NCI-H2029 treated with DMSO at 0.1 percent for 48 hours (cell line): ENCODE measurements at regions not wholly inside any gene's neighbourhood (a gene's known extent, or its start where the extent isn't known, plus 50 kb on each side); places are given as distances from the start of the nearest gene placed in this dataset.
"Not testable (repeated sequence)": the region's sequence is repeated elsewhere in the genome, so short reads cannot be mapped to it uniquely, and the experiment has no call there.

Experiments
- DNase-seq: peaks from one replicate; lab custom pipeline; 2025; lab: John Stamatoyannopoulos, UW

- DNase-seq = no peak
Observed at GRCh38 chr2:144937066-144937465, 417.1 kb upstream of the ZEB2 start.

- no peak for DNase-seq
Observed at GRCh38 chr2:144936442-144936841, 416.5 kb upstream of the ZEB2 start.

GRCh38 chr2:144935736-144936135 lies 415.8 kb upstream of the ZEB2 start:
- no peak for DNase-seq

- DNase-seq = no peak
Observed at GRCh38 chr2:144935191-144935590, 415.3 kb upstream of the ZEB2 start.

- no peak for DNase-seq
Observed at GRCh38 chr2:144931960-144932359, 412.0 kb upstream of the ZEB2 start.

- DNase-seq = no peak
Observed at GRCh38 chr2:144931480-144931879, 411.6 kb upstream of the ZEB2 start.

GRCh38 chr2:144927429-144927828 lies 407.5 kb upstream of the ZEB2 start:
- DNase-seq = no peak

- no peak for DNase-seq
Observed at GRCh38 chr2:144925886-144926285, 406.0 kb upstream of the ZEB2 start.

GRCh38 chr2:144924827-144925226 lies 404.9 kb upstream of the ZEB2 start:
- no peak for DNase-seq

GRCh38 chr2:144922519-144922918 lies 402.6 kb upstream of the ZEB2 start:
- no peak for DNase-seq

GRCh38 chr2:144920755-144921530 lies 401.0 kb upstream of the ZEB2 start:
- no peak for DNase-seq

GRCh38 chr2:144914622-144915318 lies 394.9 kb upstream of the ZEB2 start:
- DNase-seq = no peak

- DNase-seq = no peak
Observed at GRCh38 chr2:144914113-144914512, 394.2 kb upstream of the ZEB2 start.

GRCh38 chr2:144912206-144912605 lies 392.3 kb upstream of the ZEB2 start:
- no peak for DNase-seq

GRCh38 chr2:144905956-144906355 lies 386.0 kb upstream of the ZEB2 start:
- DNase-seq = no peak

GRCh38 chr2:144904612-144905011 lies 384.7 kb upstream of the ZEB2 start:
- no peak for DNase-seq

GRCh38 chr2:144903045-144903444 lies 383.1 kb upstream of the ZEB2 start:
- DNase-seq = not testable (repeated sequence)

GRCh38 chr2:144901386-144901785 lies 381.5 kb upstream of the ZEB2 start:
- DNase-seq = not testable (repeated sequence)

- no peak for DNase-seq
Observed at GRCh38 chr2:144896341-144896740, 376.4 kb upstream of the ZEB2 start.

- DNase-seq = no peak
Observed at GRCh38 chr2:144894612-144895599, 375.0 kb upstream of the ZEB2 start.

GRCh38 chr2:144893464-144893863 lies 373.5 kb upstream of the ZEB2 start:
- no peak for DNase-seq

GRCh38 chr2:144890828-144891227 lies 370.9 kb upstream of the ZEB2 start:
- no peak for DNase-seq
